NCI-H748 treated with DMSO at 0.1 percent for 48 hours (cell line): ENCODE measurements at regions not wholly inside any gene's neighbourhood (a gene's known extent, or its start where the extent isn't known, plus 50 kb on each side); places are given as distances from the start of the nearest gene placed in this dataset.
"Not testable (repeated sequence)": the region's sequence is repeated elsewhere in the genome, so short reads cannot be mapped to it uniquely, and the experiment has no call there.

Source experiments
- DNase-seq: peaks from one replicate; lab custom pipeline; 2025; lab: John Stamatoyannopoulos, UW

DNA sequence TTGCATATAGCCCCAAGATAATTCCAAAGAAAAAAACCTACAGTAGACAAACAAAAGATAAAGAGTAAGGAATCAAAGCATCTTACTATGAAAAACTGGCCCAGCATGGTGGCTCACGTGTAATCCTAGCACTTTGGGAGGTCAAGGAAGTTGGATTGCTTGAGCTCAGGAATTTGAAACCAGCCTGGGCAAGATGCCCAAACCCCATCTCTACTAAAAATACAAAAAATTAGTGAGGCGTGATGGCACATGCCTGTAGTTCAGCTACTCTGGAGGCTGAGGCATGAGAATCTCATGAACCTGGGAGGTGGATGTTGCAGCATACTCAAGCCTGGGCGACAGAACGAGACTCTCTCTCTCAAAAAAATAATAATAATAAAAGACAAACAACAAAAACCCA, 764.7 kb upstream of the KIF2B start:
- no peak for DNase-seq

DNA sequence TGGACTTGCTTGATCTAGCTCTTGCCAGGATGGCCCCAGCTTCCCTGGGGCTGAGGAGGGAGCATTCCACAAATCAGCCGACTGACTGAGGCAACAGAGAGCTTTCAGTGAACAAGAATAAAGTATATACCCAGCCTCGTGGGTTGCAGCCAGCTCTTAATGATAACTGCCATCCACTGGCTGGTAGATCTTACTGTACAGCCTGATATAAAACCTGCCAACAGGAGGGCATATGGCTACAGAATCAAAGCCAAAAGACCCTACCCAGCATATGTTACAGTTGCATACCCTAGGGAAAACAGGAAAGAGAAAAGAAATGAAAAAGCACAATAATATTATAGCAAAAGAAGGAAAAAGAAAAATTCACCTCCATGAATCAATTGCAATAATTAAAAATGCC, 775.9 kb upstream of the KIF2B start:
- DNase-seq: no peak

DNA sequence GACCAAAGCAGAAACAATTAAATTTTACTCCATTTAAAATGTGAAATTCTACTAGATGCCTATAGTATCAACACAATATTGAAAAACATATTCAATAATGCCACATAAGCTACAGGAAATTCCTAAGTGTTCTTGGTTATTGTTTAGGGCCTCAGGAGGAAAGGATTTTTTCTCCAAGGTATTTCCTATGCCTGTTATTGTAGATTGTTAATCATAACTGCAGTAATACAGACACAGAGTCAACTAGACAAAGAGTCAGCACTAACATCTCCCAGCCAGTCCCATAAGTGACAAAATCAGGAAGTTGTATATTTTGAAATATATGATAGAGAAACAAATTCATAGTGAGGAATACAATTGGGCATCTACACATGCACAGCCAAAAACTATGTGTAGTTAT, 782.7 kb upstream of the KIF2B start:
- DNase-seq: no peak

DNA sequence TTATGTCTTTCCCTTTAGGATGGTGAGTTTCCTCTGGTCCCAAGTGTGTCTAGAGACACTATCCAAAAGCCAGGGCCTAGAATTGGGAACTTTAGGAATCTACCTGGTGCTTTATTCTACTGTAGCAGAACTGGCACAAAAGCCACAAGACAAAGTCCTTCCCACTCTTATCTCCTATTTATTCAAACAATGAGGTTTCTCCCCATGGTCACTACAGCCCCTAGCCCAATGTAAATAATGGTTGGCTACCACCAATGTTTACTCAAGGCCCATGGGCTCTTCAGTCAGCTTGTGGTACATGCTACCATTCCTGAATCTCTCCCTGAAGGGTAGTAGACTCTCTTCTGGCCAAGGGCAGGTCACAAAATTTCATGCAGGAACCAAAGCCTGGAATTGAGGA, 789.4 kb upstream of the KIF2B start:
- no peak for DNase-seq

DNA sequence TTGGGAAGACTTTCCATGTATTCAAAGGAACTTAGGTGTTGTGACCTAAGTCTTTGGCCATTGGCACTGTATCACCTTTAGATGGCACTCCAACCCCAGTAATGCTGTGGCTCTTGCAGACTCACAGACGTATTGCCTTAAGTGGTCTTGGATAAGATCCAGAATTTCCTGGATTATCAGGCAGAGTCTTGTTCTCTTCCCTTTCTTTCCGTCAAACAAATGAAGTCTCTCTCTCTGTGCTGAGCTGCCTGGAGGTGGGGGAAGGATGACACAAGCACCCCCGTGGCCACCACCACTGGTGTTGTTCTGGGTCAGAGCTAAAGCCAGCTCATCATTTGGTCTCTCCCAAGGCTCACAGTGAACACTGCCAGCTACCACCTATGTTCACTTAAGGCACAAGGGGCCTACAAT, 789.9 kb upstream of the KIF2B start:
- DNase-seq: no peak

DNA sequence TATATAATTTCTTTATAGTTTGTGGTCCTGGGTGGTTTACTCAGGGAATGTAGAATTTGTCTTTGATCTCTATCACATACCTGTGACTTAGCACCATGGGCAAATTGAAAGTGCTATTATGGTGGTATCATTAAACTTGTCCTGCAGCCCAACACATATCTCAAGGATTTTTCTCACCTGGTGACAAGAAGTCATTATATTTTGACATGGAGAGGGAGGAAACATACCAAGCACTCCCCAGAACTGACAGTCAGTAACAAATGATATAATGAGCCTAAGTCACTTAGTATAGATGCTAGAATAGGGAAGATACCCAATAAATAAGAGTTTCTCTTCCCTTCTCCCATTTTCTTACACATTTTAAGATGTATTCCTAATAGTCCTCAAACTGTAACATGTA, 805.5 kb upstream of the KIF2B start:
- DNase-seq: no peak

DNA sequence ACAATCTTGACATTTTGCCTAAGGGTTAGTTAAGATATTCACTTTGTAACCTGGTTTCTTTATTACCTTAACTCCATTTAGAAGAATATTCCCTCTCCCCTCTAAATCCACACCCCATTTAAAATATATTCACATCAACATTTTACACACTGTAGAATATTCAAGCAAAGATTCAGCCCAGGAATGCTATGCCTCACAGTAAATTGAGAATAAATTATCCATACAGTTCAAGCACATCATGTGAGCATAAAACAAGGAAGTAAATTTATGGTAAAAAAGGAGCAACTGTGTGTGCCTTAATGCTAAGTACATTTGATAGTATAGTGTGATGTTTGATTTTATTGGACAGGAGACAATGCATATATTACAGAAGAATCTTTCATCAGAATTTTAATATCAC, 806.6 kb upstream of the KIF2B start:
- no peak for DNase-seq

DNA sequence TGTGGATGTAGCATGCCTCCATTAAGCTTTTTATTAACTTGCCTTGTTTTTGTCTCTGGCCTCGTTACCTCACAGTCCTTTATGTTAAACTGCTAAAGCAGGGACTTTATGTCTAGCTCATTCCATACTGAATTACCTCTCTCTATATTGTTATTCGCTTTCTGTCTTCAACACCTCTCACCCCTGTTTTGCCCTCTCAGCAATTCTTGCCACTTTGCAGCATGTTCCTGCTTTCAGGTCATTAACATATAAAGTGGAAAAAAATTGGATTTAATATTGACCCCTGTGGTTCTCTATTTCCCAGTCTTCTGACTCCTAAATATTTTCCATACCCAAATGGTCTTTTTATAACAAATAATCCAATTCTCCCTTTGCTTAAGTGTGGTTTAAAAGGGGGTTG, 810.4 kb upstream of the KIF2B start:
- no peak for DNase-seq

DNA sequence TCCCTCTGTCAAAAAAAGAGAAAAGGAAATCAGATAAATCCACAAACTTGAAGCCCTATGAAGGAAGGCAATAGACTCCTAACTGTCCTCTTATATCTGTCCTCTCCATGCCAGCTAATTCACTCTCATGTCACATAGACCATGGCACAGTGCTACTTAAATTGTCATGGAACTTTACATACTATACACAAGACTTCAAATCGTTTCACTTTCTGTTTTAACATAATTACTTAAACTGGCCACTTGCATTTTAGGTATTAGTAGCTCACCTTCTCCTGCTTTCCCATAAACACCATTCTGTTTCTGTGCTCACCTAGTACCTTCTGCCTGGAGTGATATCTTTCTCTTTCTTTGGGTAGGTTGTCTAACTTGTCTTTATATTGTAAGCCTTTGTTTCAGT, 816.7 kb upstream of the KIF2B start:
- no peak for DNase-seq

DNA sequence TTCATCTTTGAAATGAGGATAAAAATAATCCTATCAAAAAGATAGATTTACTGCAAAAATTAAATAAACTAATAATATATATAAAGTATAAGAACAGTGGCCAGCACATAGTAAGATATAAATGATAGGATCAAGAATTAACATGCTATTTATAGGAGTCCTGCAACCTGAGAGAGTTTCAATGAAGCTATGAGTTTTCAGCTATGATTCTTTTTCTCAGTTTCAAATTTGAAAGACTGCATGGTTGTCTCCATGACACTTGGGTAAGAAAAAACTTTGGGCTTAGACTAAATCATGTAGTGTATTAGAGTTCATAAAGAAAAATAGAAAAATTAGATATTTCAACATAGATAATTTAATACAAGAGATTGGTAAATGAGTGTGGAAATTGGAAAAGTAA, 817.8 kb upstream of the KIF2B start:
- no peak for DNase-seq

DNA sequence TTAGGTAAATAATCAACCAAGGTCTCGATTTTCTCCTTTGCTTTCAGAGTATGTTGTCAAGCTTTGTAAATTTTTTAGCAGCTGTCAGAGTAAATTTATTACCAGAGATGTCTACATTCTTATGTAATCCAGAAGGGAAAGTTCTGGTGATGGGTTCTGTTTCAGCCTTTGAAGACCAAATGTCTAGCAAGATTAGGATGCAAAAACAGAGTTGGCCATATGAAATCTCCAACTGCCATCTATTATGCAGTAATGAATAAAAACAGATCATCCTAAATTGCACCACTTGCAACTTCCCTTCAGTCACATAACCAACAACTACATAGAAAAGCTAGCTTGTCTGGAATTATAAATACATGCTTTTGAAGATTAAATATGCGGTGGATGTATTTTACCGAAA, 826.8 kb upstream of the KIF2B start:
- no peak for DNase-seq

DNA sequence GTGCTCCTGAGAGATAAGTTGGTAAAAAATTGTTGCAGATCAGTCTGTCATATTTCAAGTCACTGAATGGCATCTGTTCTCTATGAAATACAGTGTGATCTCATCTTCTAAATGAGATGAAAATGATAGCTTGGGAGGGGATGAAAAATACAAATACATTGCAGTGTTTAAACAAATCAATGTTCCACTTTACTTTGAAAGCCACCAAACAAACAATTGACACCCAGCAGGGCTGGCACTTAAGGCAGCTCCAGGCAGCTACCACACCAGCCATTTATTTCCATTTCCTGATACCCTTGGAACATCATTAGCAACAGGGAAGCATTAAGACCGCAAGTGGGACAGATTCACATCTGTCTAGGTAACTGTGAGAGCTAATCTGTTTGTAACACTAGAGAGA, 827.6 kb upstream of the KIF2B start:
- no peak for DNase-seq

DNA sequence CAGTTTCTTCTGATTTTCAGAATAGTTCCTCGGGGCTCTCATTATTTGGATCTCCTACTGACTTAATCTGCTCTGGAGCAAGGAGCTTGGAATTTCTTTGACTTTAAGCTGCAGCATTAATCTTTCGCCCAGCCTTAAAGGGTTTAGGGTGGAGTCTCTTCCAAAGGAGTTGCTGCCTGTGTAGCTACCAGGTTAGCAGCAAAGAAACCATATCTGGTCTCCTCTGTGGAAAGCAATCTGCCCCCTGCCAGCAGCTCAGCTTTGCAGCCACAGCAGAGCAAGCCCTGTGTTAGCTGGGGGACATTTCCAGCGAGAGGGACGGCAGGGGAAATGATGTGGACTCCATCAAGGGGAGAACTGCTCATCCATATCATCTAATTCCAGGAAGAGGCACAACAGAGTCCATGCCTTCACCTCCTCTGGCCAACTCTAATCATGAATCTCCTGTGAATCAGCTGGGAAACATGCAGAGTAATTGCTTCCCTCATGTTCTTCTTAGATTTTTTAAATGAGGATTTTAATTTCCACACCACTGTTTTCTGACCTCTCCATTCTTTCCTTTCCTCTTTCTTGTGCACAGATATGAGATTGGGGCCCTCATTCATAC, 827.6 kb upstream of the CA10 start:
- DNase-seq: no peak

DNA sequence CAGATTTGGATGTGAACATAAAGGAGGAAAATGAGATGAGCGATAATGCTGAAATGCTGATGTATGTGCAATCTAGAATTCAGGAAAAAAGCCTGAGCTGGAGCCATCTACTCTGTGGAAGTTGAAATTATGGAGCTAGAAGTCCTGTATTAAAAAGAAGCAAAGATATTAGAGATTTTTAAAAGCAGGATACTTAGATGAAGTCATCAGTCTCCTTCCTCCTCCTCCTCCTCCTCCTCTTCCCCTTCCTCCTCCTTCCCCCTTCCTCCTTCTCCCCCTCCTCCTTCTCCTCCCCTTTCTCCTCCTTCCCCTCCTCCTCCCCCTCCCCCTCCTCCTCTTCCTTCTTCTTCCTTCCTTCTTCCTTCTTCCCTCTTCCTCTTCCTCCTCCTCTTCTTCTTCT, 823.8 kb upstream of the CA10 start:
- DNase-seq: no peak

DNA sequence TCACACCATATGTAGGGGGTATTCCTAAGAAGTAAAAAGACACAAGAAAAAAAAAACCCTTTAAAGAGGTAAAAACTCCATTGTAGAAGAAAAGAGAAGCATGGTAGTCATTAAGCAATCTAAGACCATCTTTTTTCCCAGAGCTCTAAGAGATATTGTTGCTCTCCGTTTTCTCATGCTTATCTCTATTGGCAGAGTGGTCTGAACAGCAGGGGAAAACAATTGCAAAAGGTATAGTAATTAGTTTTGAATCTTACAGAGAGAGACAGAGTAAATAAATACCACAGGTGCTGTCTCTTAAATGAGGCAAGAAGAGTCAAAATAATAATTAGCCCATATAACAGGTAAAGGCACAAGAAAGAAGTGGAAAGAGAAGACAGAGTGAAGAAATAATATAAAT, 821.4 kb upstream of the CA10 start:
- DNase-seq: no peak

DNA sequence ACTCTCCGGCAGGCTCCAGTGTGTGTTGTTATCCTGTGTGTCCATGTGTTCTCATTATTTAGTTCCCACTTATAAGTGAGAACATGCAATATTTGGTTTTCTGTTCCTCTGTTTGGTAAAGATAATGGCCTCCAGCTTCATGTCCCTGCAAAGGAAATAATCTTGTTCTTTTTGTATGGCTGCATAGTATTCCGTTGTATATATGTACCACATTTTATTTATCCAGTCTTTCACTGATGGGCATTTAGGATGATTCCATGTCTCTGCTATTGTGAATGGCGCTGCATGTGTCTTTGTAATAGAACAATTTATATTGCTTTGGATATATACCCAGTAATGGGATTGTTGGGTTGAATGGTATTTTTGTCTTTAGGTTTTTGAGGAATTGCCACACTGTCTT, 807.3 kb upstream of the CA10 start:
- no peak for DNase-seq

DNA sequence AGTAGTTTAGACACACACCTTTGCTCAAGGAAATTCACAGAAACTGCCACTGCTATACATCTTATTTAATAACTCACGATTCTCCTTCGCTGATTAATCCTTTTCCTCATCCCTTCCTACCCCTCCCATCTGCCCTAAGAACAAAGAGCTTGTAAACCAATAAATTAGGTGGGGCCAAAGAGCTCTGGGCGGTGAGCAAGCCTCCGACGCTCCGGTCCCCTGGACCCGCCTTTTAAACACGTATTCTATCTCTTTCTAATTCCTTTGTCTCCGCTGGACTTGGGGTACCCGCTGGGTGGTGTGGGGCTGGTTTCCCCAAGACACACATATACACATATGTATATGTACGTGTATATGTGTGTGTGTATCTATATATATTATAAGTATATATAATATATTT, 803.2 kb upstream of the CA10 start:
- DNase-seq: not testable (repeated sequence)

DNA sequence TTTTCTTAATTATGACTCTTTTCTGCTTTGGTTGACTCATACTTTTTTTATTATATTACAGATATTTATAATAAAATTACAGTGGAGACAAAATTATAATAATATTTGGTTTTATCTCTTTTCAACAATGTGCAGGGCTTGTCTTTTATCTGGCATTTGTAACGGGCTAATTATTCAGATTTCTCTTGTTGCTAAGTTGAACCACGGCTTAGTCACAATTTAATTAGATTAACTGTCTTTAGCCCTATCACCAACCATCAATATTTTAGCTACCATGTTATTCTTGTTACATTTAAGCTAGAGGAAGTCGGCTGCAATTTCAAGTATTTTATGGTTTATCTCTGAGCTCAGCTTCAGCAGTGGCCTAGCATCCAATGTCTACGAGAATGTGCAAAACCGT, 798.9 kb upstream of the CA10 start:
- no peak for DNase-seq

DNA sequence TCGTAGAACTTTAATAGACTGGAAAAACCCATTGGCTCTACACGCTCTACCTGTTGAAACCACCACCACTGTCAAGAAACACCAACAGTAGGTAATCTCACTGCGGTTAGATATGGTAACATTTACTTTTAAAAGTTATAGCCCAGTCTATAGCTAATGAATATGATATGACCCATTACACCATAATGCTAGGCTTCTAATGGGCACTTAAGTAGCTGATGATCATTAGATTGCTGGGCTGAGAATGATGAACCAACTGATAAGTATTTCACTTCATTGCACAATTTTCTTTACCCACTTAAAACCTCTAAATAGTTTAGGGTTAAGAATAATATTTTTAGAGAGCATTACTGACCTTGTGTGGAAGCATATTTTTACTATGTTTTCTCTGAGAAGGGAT, 788.9 kb upstream of the CA10 start:
- DNase-seq: no peak

DNA sequence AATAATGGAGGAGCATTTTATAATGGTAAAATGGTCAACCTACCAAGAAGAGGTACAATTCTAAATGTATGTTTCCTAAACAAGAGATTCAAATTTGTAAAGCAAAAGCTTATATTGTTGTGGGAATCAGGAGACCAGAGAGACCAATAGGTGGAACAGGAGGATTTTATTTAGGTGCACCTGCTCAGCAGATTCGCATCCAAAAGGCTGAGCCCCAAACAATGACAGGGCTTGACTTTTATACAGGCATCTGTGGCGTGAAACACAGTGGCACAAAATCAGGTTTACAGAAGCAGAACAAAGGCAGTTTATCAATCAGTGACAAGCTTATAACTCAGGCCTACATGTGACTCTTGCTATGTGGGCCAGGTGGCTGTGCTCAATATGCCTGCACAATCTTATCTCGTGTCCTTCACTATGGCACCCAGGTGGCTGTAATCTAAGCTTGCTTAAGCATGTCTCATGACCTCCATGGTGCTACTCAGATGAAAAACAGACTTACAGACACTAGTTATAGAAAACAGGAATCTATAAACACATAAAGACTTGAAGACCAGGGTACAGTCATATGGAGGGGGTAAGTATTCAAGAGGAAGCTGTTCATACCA, 780.2 kb upstream of the CA10 start:
- DNase-seq: no peak

DNA sequence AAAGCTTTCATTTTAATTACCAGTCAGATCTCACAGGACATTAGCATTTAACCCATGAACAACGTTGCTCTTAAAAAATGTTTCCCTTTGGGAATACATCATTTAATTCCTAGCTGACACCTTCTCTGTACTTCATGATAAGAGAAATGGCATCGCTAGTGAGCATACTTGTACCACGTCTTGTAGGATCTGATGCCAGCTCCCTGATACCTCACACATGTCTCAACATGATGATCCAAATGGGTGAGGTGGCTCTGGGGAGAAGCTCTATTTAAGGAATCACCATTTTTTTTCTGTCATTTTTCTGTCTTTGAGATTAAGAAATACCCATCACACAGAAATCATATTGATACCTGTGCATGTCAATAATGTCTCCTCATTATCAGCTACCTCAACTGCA, 772.1 kb upstream of the CA10 start:
- no peak for DNase-seq

DNA sequence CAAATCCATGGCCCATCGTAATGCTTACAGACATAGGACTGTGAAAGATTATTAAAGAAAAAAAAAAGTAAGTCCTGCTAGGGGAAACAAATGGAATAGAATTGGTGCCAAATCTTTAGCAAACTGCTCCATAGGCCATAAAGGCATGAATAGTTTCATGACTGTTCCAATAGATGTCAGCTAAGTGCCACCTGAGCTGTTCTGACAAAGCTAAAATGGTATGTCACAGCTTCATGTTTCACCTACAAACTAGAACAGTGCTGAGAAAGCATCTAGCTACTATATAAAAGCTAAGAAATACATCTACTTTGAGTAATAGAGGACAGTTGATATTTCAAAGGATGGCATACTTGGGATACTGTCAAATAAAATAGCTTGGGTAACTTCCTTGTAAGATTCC, 771.6 kb upstream of the CA10 start:
- DNase-seq: no peak

DNA sequence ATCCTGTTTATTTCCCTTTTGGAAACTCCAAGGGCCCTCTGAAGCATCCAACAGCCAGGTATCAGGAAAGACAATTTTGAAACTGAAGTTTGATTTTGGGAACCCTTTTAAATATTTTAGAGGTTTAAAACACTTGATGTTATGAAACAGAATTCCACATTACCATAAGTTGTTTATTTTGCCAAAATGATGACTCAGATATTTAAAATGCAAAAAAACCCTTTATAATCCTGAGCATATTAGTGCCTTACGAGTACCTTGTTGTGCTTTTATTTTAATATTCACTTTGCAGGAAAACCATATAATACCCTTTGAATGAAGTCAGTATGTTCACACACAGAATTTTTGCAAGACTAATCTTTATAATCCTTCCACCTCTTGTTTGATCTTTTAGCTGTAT, 765.1 kb upstream of the CA10 start:
- DNase-seq: no peak

DNA sequence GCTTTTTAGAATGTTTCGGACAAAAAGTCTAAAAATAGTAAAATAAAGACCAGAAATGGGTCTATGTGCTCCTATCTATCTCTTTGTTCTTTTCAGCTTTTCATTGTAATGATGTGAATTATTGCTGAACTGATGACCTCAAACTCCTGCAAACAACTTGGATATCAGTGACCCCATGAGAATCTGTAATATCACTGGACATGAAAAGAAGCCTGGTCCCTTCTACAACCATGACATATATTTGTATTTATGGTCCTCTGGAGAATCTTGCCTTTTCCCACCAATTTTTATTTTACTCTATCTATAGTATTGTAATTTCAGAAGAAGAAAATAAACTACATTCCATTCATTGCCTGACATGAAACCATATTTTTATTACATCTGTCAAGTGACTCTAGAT, 740.7 kb upstream of the CA10 start:
- no peak for DNase-seq

DNA sequence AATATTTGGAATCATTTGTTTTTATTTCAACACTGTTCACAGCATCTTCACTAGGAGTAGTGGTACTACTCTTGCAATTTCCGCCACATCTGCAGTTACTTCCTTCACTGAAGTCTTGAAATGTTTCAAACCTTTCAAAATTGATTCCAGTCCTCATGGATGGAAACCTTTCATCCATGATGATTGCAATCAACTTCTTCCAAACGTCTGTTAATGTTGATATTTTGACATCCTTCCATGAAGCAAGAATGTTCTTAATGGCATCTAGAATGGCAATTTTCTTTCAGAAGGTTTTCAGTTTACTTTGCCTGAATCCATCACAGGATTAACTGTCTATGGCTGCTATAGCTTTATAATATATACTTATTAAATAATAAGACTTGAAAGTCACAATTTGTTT, 736.8 kb upstream of the CA10 start:
- DNase-seq: no peak
